GM12878 (cell line): ENCODE measurements at regions not wholly inside any gene's neighbourhood (a gene's known extent, or its start where the extent isn't known, plus 50 kb on each side); places are given as distances from the start of the nearest gene placed in this dataset.

ENCODE experiments used
- ATAC-seq: fragments of 200-7000 bp; cut with Tn5 transposase; 3 replicates; pipeline ENCODE4 v1.9.1; 2020; ENCODE audit warnings: mild to moderate bottlenecking, moderate library complexity
- BruUV-seq: library from RNA; stranded (reverse); fragments of 400-500 nt; replicated peaks from 2 replicates; lab custom pipeline; 2021; lab: Mats Ljungman, UMichigan
- CTCF ChIA-PET: fragments of 300-600 bp; sonication (Branson Sonifier 250); formaldehyde crosslinking; extraction: SDS; loops from one replicate; lab custom pipeline; 2021; ENCODE audit warnings: inconsistent platforms; lab: Yijun Ruan, JAX
- POLR2A ChIA-PET: fragments of 350-600 bp; formaldehyde crosslinking; extraction: SDS; loops from one replicate; lab custom pipeline; 2021; ENCODE audit warnings: inconsistent platforms; lab: Charles Lee
- RAD21 ChIA-PET: fragments of 300-600 bp; sonication (Branson Sonifier 250); formaldehyde crosslinking; loops from one replicate; lab custom pipeline; 2023; ENCODE audit warnings: antibody characterized with exemption; ENCODE audit not compliant: unreplicated experiment; lab: Charles Lee
- SMC1A ChIA-PET: fragments of 300-600 bp; sonication (Branson Sonifier 250); formaldehyde crosslinking; loops from one replicate; lab custom pipeline; 2023; ENCODE audit not compliant: unreplicated experiment, uncharacterized antibody; lab: Charles Lee
- DNase-seq: peaks from one replicate; pipeline ENCODE4 v3.0.0-alpha.2; 2011; ENCODE audit warnings: low read depth, low spot score
- FAIRE-seq: peaks from 3 replicates; lab custom pipeline; 2011; peaks lifted over from hg19 to GRCh38; lab: Jason Lieb, UNC
- H2AFZ ChIP-seq: 2 replicates; pipeline ENCODE4 v1.6.0; 2011; ENCODE audit warnings: low read depth, low read length, control low read depth; ENCODE audit not compliant: control insufficient read depth
- H3K27ac ChIP-seq: 2 replicates; pipeline ENCODE4 v1.5.1; 2011; ENCODE audit warnings: control low read depth; ENCODE audit not compliant: control insufficient read depth, insufficient read depth
- H3K27me3 ChIP-seq, 2 experiments: replicated peaks in 1 of 2; 2 replicates each; pipeline versions ENCODE4 v1.6.0 to v1.6.1; 2011; ENCODE audit warnings: low read length in 1 of 2; ENCODE audit not compliant: control insufficient read depth in 2 of 2, insufficient read depth in 2 of 2
- H3K36me3 ChIP-seq, 2 experiments: 2 replicates each; pipeline ENCODE4 v1.5.1; 2011; ENCODE audit warnings: low read length in 1 of 2; ENCODE audit not compliant: control insufficient read depth in 2 of 2, insufficient read depth in 2 of 2
- H3K4me1 ChIP-seq: 2 replicates; pipeline ENCODE4 v1.6.1; 2011; ENCODE audit warnings: mild to moderate bottlenecking, low read length, moderate library complexity, mixed read lengths; ENCODE audit not compliant: control insufficient read depth, insufficient read depth
- H3K4me2 ChIP-seq: 2 replicates; pipeline ENCODE4 v1.6.0; 2011; ENCODE audit warnings: control low read depth; ENCODE audit not compliant: control insufficient read depth, insufficient read depth
- H3K4me3 ChIP-seq: fragments of 200-600 bp; sonication (generic); 2 replicates; pipeline ENCODE4 v1.5.1; 2016
- H3K79me2 ChIP-seq: 2 replicates; pipeline ENCODE4 v1.6.0; 2011; ENCODE audit warnings: low read length; ENCODE audit not compliant: control insufficient read depth, insufficient read depth
- H3K9ac ChIP-seq: 2 replicates; pipeline ENCODE4 v1.8.0; 2011; ENCODE audit warnings: low read length, control low read depth, mixed read lengths; ENCODE audit not compliant: control insufficient read depth, insufficient read depth
- H3K9me3 ChIP-seq: replicated peaks from 3 replicates; pipeline ENCODE4 v1.5.1; 2011; ENCODE audit warnings: mild to moderate bottlenecking, low read length; ENCODE audit not compliant: control insufficient read depth, insufficient read depth
- H4K20me1 ChIP-seq: 2 replicates; pipeline ENCODE4 v1.6.0; 2011; ENCODE audit not compliant: control insufficient read depth, insufficient read depth
- BACH1 ChIP-seq: fragments of 450-650 bp; IDR thresholded peaks from 2 replicates; pipeline ENCODE4 v1.6.1; 2017; ENCODE audit warnings: mild to moderate bottlenecking, borderline replicate concordance
- CBFB ChIP-seq: IDR thresholded peaks from 2 replicates; pipeline ENCODE4 v1.6.1; 2016; ENCODE audit warnings: antibody characterized with exemption, low read depth
- IKZF1 ChIP-seq: fragments of 450-650 bp; conservative IDR thresholded peaks from 2 replicates; pipeline ENCODE4 v1.6.1; 2017; ENCODE audit warnings: antibody characterized with exemption, mild to moderate bottlenecking
- LARP7 ChIP-seq: fragments of 450-650 bp; IDR thresholded peaks from 2 replicates; pipeline ENCODE4 v1.6.1; 2017; ENCODE audit warnings: mild to moderate bottlenecking
- NFXL1 ChIP-seq: fragments of 450-650 bp; IDR thresholded peaks from 2 replicates; pipeline ENCODE4 v1.6.1; 2017; ENCODE audit warnings: antibody characterized with exemption, mild to moderate bottlenecking, borderline replicate concordance
- PAX5 ChIP-seq: IDR thresholded peaks from 2 replicates; pipeline ENCODE4 v1.6.1; 2011; ENCODE audit warnings: low read depth, low read length, borderline replicate concordance
- POU2F2 ChIP-seq: IDR thresholded peaks from 3 replicates; pipeline ENCODE4 v1.6.1; 2011; ENCODE audit warnings: low read depth, mild to moderate bottlenecking, low read length, borderline replicate concordance
- SMC3 ChIP-seq: IDR thresholded peaks from 2 replicates; pipeline ENCODE4 v1.6.1; 2011; ENCODE audit warnings: low read length, improper control_type of control experiment, borderline replicate concordance
- STAT3 ChIP-seq: IDR thresholded peaks from 2 replicates; pipeline ENCODE4 v1.6.1; 2011; ENCODE audit warnings: low read depth, low read length, improper control_type of control experiment
- WRNIP1 ChIP-seq: IDR thresholded peaks from 2 replicates; pipeline ENCODE4 v1.6.1; 2011; ENCODE audit warnings: low read depth, low read length, improper control_type of control experiment, borderline replicate concordance
- ZNF384 ChIP-seq: IDR thresholded peaks from 2 replicates; pipeline ENCODE4 v1.6.1; 2012; ENCODE audit warnings: low read depth, mild to moderate bottlenecking, low read length, improper control_type of control experiment, borderline replicate concordance
- ZNF622 ChIP-seq: fragments of 450-650 bp; IDR thresholded peaks from 2 replicates; pipeline ENCODE4 v1.6.1; 2017; ENCODE audit warnings: mild to moderate bottlenecking, inconsistent platforms
- ZSCAN29 ChIP-seq: fragments of 450-650 bp; IDR thresholded peaks from 2 replicates; pipeline ENCODE4 v1.6.1; 2017; ENCODE audit warnings: mild to moderate bottlenecking, moderate library complexity
- WGBS: methylation state at CpG from one replicate; pipeline ENCODE4 v1.1.6; 2016; ENCODE audit warnings: low lambda C conversion rate; ENCODE audit not compliant: insufficient replicate concordance, insufficient coverage; ENCODE audit errors: missing lambda C conversion rate; 5-methylcytosine and 5-hydroxymethylcytosine counted together
- in situ Hi-C: fragments of 300-500 bp; cut with MboI; formaldehyde crosslinking; loops from 9 replicates; pipeline ENCODE4 v1.14.3; 2018; ENCODE audit warnings: mixed read lengths
- intact Hi-C: fragments of 100-400 bp; cut with micrococcal nuclease; formaldehyde crosslinking; loops from one replicate; pipeline ENCODE4 v1.14.2; 2022; ENCODE audit not compliant: unreplicated experiment
- TF ChIP-seq, protein P1 (sequence below): fragments of 450-650 bp; IDR thresholded peaks from 2 replicates; pipeline ENCODE4 v1.6.1; 2018; ENCODE audit warnings: borderline replicate concordance, mild to moderate bottlenecking; ENCODE audit not compliant: partially characterized antibody
- TF ChIP-seq, protein P2 (sequence below): fragments of 450-650 bp; IDR thresholded peaks from 2 replicates; pipeline ENCODE4 v1.6.1; 2017; ENCODE audit warnings: mild to moderate bottlenecking, moderate library complexity
- TF ChIP-seq, protein P3 (sequence below): IDR thresholded peaks from 2 replicates; pipeline ENCODE4 v1.6.1; 2012; ENCODE audit warnings: low read depth, low read length, improper control_type of control experiment

DNA sequence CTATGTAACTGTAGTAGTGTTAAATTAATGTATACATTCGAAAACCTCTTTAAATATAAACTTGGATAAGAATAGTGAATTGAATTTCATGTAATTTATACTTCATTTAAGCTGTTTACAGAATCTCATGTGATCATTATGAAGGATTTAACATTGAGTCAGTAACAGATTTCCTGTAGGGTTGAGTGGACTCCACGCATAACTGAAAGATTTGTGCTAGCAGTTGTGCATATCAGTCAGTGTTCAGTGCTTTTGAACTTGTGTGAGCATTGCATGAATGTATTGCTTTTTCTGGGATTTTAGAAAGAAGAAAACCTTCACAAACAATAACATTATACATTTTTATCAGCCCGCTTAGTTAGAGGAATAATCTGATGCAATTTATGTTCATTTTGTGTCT is 1435.3 kb downstream of the LRFN5 start (continued):
- TF ChIP-seq POU2F2 (no peak), NFXL1 (no peak), ZSCAN29 (no peak), WRNIP1 (no peak), ZNF384 (no peak), STAT3 (no peak), IKZF1 (no peak)
- TF ChIP-seq, protein P1, sequence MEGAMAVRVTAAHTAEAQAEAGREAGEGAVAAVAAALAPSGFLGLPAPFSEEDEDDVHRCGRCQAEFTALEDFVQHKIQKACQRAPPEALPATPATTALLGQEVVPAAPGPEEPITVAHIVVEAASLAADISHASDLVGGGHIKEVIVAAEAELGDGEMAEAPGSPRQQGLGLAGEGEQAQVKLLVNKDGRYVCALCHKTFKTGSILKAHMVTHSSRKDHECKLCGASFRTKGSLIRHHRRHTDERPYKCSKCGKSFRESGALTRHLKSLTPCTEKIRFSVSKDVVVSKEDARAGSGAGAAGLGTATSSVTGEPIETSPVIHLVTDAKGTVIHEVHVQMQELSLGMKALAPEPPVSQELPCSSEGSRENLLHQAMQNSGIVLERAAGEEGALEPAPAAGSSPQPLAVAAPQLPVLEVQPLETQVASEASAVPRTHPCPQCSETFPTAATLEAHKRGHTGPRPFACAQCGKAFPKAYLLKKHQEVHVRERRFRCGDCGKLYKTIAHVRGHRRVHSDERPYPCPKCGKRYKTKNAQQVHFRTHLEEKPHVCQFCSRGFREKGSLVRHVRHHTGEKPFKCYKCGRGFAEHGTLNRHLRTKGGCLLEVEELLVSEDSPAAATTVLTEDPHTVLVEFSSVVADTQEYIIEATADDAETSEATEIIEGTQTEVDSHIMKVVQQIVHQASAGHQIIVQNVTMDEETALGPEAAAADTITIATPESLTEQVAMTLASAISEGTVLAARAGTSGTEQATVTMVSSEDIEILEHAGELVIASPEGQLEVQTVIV, result no peak

DNA sequence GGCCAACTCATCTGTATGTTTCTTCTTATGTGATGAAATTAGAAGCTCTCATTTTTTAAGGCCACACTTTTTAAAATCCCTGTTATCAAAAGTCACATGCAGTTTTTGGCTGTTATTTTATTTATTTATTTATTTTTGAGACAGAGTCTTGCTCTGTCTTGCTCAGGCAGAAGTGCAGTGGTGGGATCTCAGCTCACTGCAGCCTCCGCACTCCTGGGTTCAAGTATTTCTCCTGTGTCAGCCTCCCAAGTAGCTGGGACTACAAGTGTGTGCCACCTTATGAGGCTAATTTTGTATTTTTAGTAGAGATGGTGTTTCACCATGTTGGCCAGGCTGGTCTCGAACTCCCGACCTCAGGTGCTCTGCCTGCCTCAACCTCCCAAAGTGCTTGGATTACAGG is 1434.5 kb downstream of the LRFN5 start:
- Histone ChIP-seq H2AFZ (no peak overlapping the region), H3K4me1 (no peaks in the 10 kb centered on the region), H3K4me2 (no peak overlapping the region), H3K79me2 (no peaks in the 10 kb centered on the region), H3K9ac (no peak overlapping the region), H3K4me3 (no peak overlapping the region), H3K36me3 (no peaks in the 10 kb centered on the region), H4K20me1 (no peaks in the 10 kb centered on the region), H3K27me3 (no peaks in the 10 kb centered on the region), H3K27ac (no peak overlapping the region), H3K9me3 (no peaks in the 10 kb centered on the region)
- in situ Hi-C loops, result no loop called here
- no TSS peak for BruUV-seq
- RAD21 ChIA-PET, result no interaction called here
- ATAC-seq (no peak), FAIRE-seq (no peak), DNase-seq (no peak)
- intact Hi-C loops, result no loop called here
- CTCF ChIA-PET, result no interaction called here
- SMC1A ChIA-PET, result interaction anchor here (1.2 kb wide), 1 partner anchor 9 kb away, joined by 3 read pairs; no protein-coding TSS in a partner anchor
- POLR2A ChIA-PET, result no interaction called here
- 30% methylated on average over 3 of the region's 3 CpGs for WGBS
- TF ChIP-seq ZNF622, result no peak
- TF ChIP-seq, protein P2, sequence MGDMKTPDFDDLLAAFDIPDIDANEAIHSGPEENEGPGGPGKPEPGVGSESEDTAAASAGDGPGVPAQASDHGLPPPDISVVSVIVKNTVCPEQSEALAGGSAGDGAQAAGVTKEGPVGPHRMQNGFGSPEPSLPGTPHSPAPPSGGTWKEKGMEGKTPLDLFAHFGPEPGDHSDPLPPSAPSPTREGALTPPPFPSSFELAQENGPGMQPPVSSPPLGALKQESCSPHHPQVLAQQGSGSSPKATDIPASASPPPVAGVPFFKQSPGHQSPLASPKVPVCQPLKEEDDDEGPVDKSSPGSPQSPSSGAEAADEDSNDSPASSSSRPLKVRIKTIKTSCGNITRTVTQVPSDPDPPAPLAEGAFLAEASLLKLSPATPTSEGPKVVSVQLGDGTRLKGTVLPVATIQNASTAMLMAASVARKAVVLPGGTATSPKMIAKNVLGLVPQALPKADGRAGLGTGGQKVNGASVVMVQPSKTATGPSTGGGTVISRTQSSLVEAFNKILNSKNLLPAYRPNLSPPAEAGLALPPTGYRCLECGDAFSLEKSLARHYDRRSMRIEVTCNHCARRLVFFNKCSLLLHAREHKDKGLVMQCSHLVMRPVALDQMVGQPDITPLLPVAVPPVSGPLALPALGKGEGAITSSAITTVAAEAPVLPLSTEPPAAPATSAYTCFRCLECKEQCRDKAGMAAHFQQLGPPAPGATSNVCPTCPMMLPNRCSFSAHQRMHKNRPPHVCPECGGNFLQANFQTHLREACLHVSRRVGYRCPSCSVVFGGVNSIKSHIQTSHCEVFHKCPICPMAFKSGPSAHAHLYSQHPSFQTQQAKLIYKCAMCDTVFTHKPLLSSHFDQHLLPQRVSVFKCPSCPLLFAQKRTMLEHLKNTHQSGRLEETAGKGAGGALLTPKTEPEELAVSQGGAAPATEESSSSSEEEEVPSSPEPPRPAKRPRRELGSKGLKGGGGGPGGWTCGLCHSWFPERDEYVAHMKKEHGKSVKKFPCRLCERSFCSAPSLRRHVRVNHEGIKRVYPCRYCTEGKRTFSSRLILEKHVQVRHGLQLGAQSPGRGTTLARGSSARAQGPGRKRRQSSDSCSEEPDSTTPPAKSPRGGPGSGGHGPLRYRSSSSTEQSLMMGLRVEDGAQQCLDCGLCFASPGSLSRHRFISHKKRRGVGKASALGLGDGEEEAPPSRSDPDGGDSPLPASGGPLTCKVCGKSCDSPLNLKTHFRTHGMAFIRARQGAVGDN, result no peak
- TF ChIP-seq LARP7, result no peak
- TF ChIP-seq CBFB, result no peak
- TF ChIP-seq, protein P3, sequence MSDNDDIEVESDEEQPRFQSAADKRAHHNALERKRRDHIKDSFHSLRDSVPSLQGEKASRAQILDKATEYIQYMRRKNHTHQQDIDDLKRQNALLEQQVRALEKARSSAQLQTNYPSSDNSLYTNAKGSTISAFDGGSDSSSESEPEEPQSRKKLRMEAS, result no peak
- TF ChIP-seq SMC3, result no peak
- no peak for TF ChIP-seq PAX5
- TF ChIP-seq BACH1, result no peak
